ENCODE measurements at regions not wholly inside any gene's neighbourhood (a gene's known extent, or its start where the extent isn't known, plus 50 kb on each side); places are given as distances from the start of the nearest gene placed in this dataset.

- DNase-seq (peak; percentile 100), ATAC-seq (peak; percentile 93)
- Histone ChIP-seq H3K4me3 (peak overlapping the region; percentile 77), H3K27ac (peak overlapping the region; percentile 96), H3K36me3 (no peaks in the 10 kb centered on the region), H3K9me3 (no peaks in the 10 kb centered on the region), H3K27me3 (no peaks in the 10 kb centered on the region), H3K4me1 (peaks cover 22% of the 10 kb centered on the region)
- intact Hi-C loops (cut with DNase I): no loop called here
- TF ChIP-seq CTCF (IDR thresholded peaks at IDR 0.05): no peak
These were observed 97.1 kb upstream of the SERTAD2 start for GRCh38 chr2:64750817-64751285.

- TF ChIP-seq CTCF (IDR thresholded peaks at IDR 0.05): peak; percentile 49
- DNase-seq (no peak), ATAC-seq (peak; percentile 94)
- Histone ChIP-seq H3K4me1 (peaks cover 22% of the 10 kb centered on the region), H3K27ac (peak overlapping the region; percentile 98), H3K4me3 (peak overlapping the region; percentile 73), H3K27me3 (no peaks in the 10 kb centered on the region), H3K9me3 (no peaks in the 10 kb centered on the region), H3K36me3 (no peaks in the 10 kb centered on the region)
- intact Hi-C loops (cut with DNase I): no loop called here
These were observed 97.9 kb upstream of the SERTAD2 start for GRCh38 chr2:64751286-64752260.

GRCh38 chr2:64753399-64753798, 99.7 kb upstream of the SERTAD2 start:
- no peaks in the 10 kb centered on the region for H3K9me3 ChIP-seq
- no peak for ATAC-seq
- no peak for TF ChIP-seq CTCF (IDR thresholded peaks at IDR 0.05)

GRCh38 chr2:64754570-64754969, 100.9 kb upstream of the SERTAD2 start:
- Histone ChIP-seq H3K4me3 (no peak overlapping the region), H3K36me3 (no peaks in the 10 kb centered on the region), H3K27ac (no peak overlapping the region), H3K9me3 (no peaks in the 10 kb centered on the region), H3K27me3 (no peaks in the 10 kb centered on the region), H3K4me1 (peaks cover 7% of the 10 kb centered on the region)
- no peak for DNase-seq
- intact Hi-C loops (cut with DNase I): no loop called here
- ATAC-seq: no peak
- TF ChIP-seq CTCF (IDR thresholded peaks at IDR 0.05): no peak

More at GRCh38 chr2:64753399-64753798, 99.7 kb upstream of the SERTAD2 start:
- H3K27me3 ChIP-seq: no peaks in the 10 kb centered on the region
- no peaks in the 10 kb centered on the region for H3K36me3 ChIP-seq
- no peak overlapping the region for H3K4me3 ChIP-seq
- no peak overlapping the region for H3K27ac ChIP-seq
- intact Hi-C loops (cut with DNase I): no loop called here
- DNase-seq: no peak
- H3K4me1 ChIP-seq: peaks cover 19% of the 10 kb centered on the region

GRCh38 chr2:64757126-64757525, 103.4 kb upstream of the SERTAD2 start:
- no peak for ATAC-seq
- TF ChIP-seq CTCF (IDR thresholded peaks at IDR 0.05): no peak
- H3K36me3 ChIP-seq: no peaks in the 10 kb centered on the region
- H3K4me1 ChIP-seq: peaks cover under 1% of the 10 kb centered on the region
- no peak for DNase-seq
- intact Hi-C loops (cut with DNase I): no loop called here
- no peaks in the 10 kb centered on the region for H3K27me3 ChIP-seq
- H3K9me3 ChIP-seq: no peaks in the 10 kb centered on the region
- H3K4me3 ChIP-seq: no peak overlapping the region
- no peak overlapping the region for H3K27ac ChIP-seq

Data from upper lobe of right lung (tissue), 1 donor.